B cell (primary cell): ENCODE measurements at regions not wholly inside any gene's neighbourhood (a gene's known extent, or its start where the extent isn't known, plus 50 kb on each side); places are given as distances from the start of the nearest gene placed in this dataset.

Experiments used
- ATAC-seq: fragments of 200-7000 bp; cut with Tn5 transposase; one replicate; pipeline ENCODE4 v1.10.0; 2021; ENCODE audit warnings: low read depth, mild to moderate bottlenecking, moderate number of reproducible peaks, moderate library complexity
- CTCF ChIA-PET: fragments of 350-600 bp; sonication (Branson Sonifier 250); formaldehyde crosslinking; loops from one replicate; lab custom pipeline; 2021; ENCODE audit warnings: antibody characterized with exemption, inconsistent platforms; lab: Charles Lee
- POLR2A ChIA-PET: fragments of 350-600 bp; sonication (Branson Sonifier 250); formaldehyde crosslinking; loops from one replicate; lab custom pipeline; 2021; ENCODE audit warnings: antibody characterized with exemption; lab: Charles Lee
- DNase-seq: peaks from one replicate; pipeline ENCODE4 v3.0.0; 2013
- H2AFZ ChIP-seq: 2 replicates; pipeline ENCODE4 v1.6.1; 2012; ENCODE audit warnings: mild to moderate bottlenecking, low read depth, low read length; ENCODE audit not compliant: insufficient read depth, poor library complexity, severe bottlenecking
- H3K27ac ChIP-seq, 2 donors: 1 replicate in 1 of 2; 2 replicates in 1 of 2; pipeline ENCODE4 v1.5.1; 2012 to 2013; ENCODE audit warnings: low read length in 2 of 2, mild to moderate bottlenecking in 2 of 2, moderate library complexity in 1 of 2
- H3K27me3 ChIP-seq, 4 experiments: fragments of 200-600 bp in 1 of 4; sonication (generic) in 1 of 4; replicated peaks in 1 of 4; 1 replicate in 2 of 4; 2 replicates in 2 of 4; pipeline versions ENCODE4 v1.6.1 to v1.7.0; 2013 to 2016; ENCODE audit warnings: low read length in 3 of 4, mild to moderate bottlenecking in 2 of 4, mixed read lengths in 1 of 4, moderate library complexity in 1 of 4; ENCODE audit not compliant: insufficient read depth in 4 of 4, control insufficient read depth in 3 of 4; ENCODE audit errors: control extremely low read depth in 1 of 4
- H3K36me3 ChIP-seq, 2 experiments: replicated peaks in 1 of 2; 1 replicate in 1 of 2; 2 replicates in 1 of 2; pipeline versions ENCODE4 v1.6.1 to v1.7.1; 2013; ENCODE audit warnings: low read length in 1 of 2; ENCODE audit not compliant: insufficient read depth in 2 of 2, control insufficient read depth in 1 of 2; ENCODE audit errors: control extremely low read depth in 1 of 2, extremely low read depth in 1 of 2
- H3K4me1 ChIP-seq, 2 donors: fragments of 200-600 bp in 1 of 2; sonication (generic) in 1 of 2; 1 replicate in 1 of 2; 2 replicates in 1 of 2; pipeline versions ENCODE4 v1.5.1 to v1.6.1; 2013 to 2017; ENCODE audit warnings: low read length in 2 of 2; ENCODE audit not compliant: control insufficient read depth in 2 of 2, insufficient read depth in 2 of 2
- H3K4me2 ChIP-seq: replicated peaks from 2 replicates; pipeline ENCODE3; 2012; ENCODE audit warnings: mild to moderate bottlenecking, low read depth, low read length; ENCODE audit not compliant: poor library complexity, severe bottlenecking
- H3K4me3 ChIP-seq, 5 experiments: fragments of 200-600 bp in 1 of 5; sonication (generic) in 1 of 5; 1 replicate in 3 of 5; 2 replicates in 2 of 5; pipeline versions ENCODE4 v1.5.1 to v1.7.0; 2011 to 2016; ENCODE audit warnings: low read length in 4 of 5, mild to moderate bottlenecking in 4 of 5, low read depth in 2 of 5, control low read depth in 1 of 5, moderate library complexity in 1 of 5; ENCODE audit not compliant: insufficient read depth in 1 of 5; ENCODE audit errors: control extremely low read depth in 1 of 5, extremely low read depth in 1 of 5
- H3K79me2 ChIP-seq: fragments of 200-600 bp; sonication (generic); one replicate; pipeline ENCODE4 v1.6.0; 2016; ENCODE audit warnings: low read length; ENCODE audit not compliant: control insufficient read depth, insufficient read depth
- H3K9ac ChIP-seq: fragments of 200-600 bp; sonication (generic); 2 replicates; pipeline ENCODE4 v1.6.1; 2017; ENCODE audit warnings: mild to moderate bottlenecking, low read length, moderate library complexity
- H3K9me3 ChIP-seq, 3 donors: one replicate each; pipeline versions ENCODE4 v1.6.1 to v1.7.1; 2013; ENCODE audit warnings: low read length in 2 of 3; ENCODE audit not compliant: control insufficient read depth in 2 of 3, insufficient read depth in 1 of 3; ENCODE audit errors: control extremely low read depth in 1 of 3
- H4K20me1 ChIP-seq: 2 replicates; pipeline ENCODE4 v1.6.0; 2012; ENCODE audit warnings: mild to moderate bottlenecking, low read length; ENCODE audit not compliant: insufficient read depth, control insufficient read depth, poor library complexity, severe bottlenecking
- H3K27ac Mint-ChIP-seq: one replicate; pipeline ENCODE4 v1.8.0; 2021; ENCODE audit warnings: mixed read lengths
- H3K27me3 Mint-ChIP-seq: one replicate; pipeline ENCODE4 v1.8.0; 2021; ENCODE audit warnings: mixed read lengths
- H3K4me1 Mint-ChIP-seq: one replicate; pipeline ENCODE4 v1.8.0; 2021; ENCODE audit warnings: mixed read lengths
- H3K4me3 Mint-ChIP-seq: one replicate; pipeline ENCODE4 v1.8.0; 2021; ENCODE audit warnings: mixed read lengths
- H3K9me3 Mint-ChIP-seq: one replicate; pipeline ENCODE4 v1.8.0; 2022; ENCODE audit warnings: mixed read lengths; ENCODE audit not compliant: insufficient read depth
- EZH2 ChIP-seq: IDR thresholded peaks from 2 replicates; pipeline ENCODE4 v1.6.1; 2012; ENCODE audit warnings: borderline replicate concordance, low read depth, mild to moderate bottlenecking, moderate library complexity, low read length; ENCODE audit not compliant: insufficient read depth, poor library complexity, severe bottlenecking
- intact Hi-C: fragments of 100-400 bp; cut with micrococcal nuclease; formaldehyde crosslinking; loops from one replicate; pipeline ENCODE4 v1.10.0; 2022
- TF ChIP-seq, protein P1 (sequence below): fragments of 200-600 bp; IDR thresholded peaks from one replicate; pipeline ENCODE4 v1.8.0; 2022; ENCODE audit warnings: antibody characterized with exemption, mild to moderate bottlenecking

DNA sequence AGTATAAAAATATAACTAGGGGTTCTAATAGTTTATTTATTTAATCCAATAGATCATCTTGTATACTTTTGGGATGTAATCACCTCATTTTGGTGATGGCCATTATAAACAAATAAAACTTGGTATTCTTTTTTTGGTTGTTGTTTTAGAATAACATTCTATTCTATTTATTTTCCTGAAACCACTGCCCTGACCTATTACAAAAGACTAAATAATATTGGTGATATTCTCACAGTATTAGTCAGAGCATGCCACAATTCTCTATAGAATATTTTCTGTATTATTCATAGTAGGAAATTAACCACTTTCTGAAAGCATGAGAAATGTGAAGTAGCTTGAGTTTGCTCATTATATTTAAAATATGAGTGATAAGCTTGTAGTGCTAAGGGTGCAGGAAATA, 54.1 kb upstream of the LRRC7 start:
- no peak overlapping the region for H3K4me3 Mint-ChIP-seq
- no peak overlapping the region for H3K4me2 ChIP-seq

More for the DNA sequence above, 54.1 kb upstream of the LRRC7 start:
- ATAC-seq (no peak), DNase-seq (no peak)
- Histone ChIP-seq H3K36me3 (no peaks in the 10 kb centered on the region), H2AFZ (no peak overlapping the region), H3K27me3 (no peaks in the 10 kb centered on the region), H3K27ac (no peak overlapping the region), H3K9ac (no peak overlapping the region), H3K9me3 (no peaks in the 10 kb centered on the region), H3K79me2 (no peaks in the 10 kb centered on the region), H3K4me3 (no peak overlapping the region), H4K20me1 (no peaks in the 10 kb centered on the region), H3K4me1 (no peaks in the 10 kb centered on the region)
- POLR2A ChIA-PET: no interaction called here
- CTCF ChIA-PET: no interaction called here
- Mint-ChIP-seq H3K4me1 (no peaks in the 10 kb centered on the region), H3K27me3 (no peaks in the 10 kb centered on the region), H3K27ac (no peak overlapping the region), H3K9me3 (no peaks in the 10 kb centered on the region)
- intact Hi-C loops: no loop called here
- no peak for TF ChIP-seq EZH2
- TF ChIP-seq, protein P1, sequence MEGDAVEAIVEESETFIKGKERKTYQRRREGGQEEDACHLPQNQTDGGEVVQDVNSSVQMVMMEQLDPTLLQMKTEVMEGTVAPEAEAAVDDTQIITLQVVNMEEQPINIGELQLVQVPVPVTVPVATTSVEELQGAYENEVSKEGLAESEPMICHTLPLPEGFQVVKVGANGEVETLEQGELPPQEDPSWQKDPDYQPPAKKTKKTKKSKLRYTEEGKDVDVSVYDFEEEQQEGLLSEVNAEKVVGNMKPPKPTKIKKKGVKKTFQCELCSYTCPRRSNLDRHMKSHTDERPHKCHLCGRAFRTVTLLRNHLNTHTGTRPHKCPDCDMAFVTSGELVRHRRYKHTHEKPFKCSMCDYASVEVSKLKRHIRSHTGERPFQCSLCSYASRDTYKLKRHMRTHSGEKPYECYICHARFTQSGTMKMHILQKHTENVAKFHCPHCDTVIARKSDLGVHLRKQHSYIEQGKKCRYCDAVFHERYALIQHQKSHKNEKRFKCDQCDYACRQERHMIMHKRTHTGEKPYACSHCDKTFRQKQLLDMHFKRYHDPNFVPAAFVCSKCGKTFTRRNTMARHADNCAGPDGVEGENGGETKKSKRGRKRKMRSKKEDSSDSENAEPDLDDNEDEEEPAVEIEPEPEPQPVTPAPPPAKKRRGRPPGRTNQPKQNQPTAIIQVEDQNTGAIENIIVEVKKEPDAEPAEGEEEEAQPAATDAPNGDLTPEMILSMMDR: no peak
